HG02588 (cell line): ENCODE measurements at regions not wholly inside any gene's neighbourhood (a gene's known extent, or its start where the extent isn't known, plus 50 kb on each side); places are given as distances from the start of the nearest gene placed in this dataset.

Experiments used
- ATAC-seq: cut with Tn5 transposase; IDR thresholded peaks from one replicate; pipeline ENCODE4 v1.9.1; 2021; ENCODE audit warnings: mild to moderate bottlenecking, moderate library complexity; ENCODE audit not compliant: unreplicated experiment

DNA sequence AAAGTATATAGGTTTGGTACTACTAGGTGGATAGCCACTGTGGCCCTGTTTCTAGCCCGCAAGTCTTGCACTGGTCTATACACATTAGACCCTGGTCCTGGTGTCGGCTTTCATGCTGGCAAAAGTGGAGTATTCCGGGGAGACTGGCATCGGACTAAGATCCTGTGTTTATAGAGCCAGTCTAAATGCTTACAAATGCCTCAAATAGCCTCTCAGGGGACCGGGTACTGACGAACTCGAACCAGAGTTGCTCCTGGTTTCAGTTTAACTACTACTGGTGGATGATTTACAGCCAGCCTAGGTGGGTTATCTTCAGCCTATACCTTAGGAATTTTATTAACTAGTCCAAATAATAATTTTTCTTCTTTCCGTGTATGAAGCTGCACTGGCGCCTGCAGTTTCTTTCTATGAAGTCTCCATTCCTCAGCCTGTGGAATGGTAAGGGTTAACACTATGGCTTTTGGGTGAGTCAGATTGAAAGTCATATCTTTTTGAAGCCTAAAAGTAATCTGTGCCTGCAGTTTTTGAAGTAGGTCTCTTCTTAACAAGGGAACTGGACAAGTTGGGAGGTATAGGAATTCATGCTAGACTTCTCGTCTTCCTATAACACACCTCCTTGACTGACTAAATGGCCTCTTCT, 51.3 kb downstream of the OR10H4 start:
- ATAC-seq: no peak

- ATAC-seq: peak; percentile 53
These were observed 52.9 kb downstream of the OR10H4 start for GRCh38 chr19:16001481-16002312.

- ATAC-seq: no peak
These were observed 53.9 kb downstream of the OR10H4 start for GRCh38 chr19:16002406-16003384.

DNA sequence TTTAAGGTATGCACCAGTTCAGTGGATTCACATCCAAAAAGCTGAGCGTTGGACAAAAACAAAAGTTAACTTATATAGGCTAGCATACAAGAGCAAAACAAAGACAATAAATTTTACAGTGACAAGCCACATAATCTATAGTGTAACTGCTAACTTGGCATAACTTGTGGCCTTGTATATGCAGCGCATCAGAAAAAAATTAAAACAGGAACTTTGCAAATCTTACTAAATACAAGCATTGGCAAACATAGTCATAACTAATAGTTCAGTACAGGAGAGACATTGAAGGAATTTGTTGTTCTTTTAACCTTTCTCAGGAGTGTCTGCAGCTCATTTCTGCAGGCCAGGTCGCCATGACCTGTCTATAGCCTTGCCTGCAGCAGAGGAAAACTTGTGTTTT, 54.6 kb downstream of the OR10H4 start:
- ATAC-seq: no peak

DNA sequence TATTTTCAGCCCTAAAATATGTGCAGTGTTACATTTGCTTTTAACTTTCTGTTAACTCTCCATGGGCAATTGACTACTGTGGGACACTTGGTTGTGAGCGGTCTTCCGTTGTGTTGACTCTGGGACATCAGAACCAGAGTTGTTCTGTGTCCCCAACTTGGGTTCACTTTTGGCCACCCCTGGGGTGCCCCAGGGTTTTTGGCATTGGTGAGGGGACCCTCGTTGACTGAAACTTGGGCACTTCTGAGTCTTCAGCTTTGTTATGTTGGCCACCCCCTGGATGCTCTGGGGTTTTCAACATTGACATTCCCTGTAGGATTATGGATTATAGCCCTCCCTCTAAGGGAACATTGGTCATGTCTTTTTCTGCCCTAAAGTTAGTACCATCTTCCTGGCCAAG, 57.1 kb downstream of the OR10H4 start:
- no peak for ATAC-seq

DNA sequence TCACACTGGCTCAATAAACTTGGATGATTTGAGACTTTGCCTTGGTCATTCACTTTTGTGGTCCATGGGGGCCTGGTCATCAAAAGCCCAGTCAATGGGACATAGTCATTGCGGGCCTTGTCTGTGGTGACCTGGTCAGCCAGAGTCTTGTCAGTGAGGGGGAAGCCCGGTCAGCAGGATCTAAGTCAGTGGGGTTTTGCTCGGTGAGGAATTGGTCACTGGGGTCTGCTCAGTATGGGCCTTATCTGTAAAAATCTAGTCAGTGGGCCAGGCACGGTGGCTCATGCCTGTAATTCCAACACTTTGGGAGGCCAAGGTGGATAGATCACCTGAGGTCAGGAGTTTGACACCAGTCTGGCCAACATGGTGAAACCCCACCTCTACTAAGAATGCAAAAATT, 63.7 kb upstream of the TPM4 start:
- no peak for ATAC-seq

GRCh38 chr19:16013181-16013850, 63.0 kb upstream of the TPM4 start:
- ATAC-seq: no peak

- ATAC-seq: no peak
These were observed 62.1 kb upstream of the TPM4 start for GRCh38 chr19:16013851-16014840.

DNA sequence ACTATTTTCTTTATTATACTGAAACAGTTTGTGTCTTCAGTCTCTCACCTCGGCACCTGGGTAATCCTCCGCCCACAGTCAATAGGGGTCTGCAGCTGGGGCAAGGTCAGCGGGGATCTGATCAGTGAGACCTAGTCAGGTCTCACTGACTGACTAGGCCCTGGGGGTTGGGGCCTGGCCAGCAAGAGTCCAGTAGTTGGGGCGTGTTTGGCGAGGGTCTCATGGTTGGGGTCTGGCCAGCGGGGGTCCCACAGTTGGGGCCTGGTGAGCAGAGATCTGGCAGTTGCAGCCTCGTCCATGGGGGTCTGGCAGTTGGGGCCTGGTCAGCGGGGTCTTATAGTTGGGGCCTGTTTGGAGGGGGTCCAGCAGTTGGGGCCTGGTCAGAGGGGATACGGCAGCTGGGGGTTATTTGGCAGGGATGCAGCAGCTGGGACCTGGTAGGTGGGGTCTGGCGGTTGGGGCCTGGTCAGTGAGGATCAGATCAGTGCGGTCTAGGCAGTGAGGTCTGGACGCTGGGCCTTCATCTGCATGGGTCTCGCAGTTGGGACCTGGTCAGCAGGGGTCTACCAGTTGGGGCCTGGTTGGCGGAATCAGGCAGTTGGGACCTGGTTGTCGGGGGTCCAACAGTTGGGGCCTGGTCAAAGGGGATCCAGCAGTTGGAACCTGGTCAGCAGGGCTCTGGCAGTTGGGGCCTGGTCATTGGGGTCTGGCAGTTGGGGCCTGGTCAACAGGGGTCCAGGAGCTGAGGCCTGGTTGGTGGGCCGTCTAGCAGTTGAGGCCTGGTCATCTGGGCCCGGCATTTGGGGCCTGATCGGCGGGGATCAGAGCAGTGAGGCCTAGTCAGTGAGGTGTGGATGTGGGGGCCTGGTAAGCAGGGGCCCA, 61.1 kb upstream of the TPM4 start:
- no peak for ATAC-seq

GRCh38 chr19:16015805-16016173, 60.5 kb upstream of the TPM4 start:
- ATAC-seq: no peak

DNA sequence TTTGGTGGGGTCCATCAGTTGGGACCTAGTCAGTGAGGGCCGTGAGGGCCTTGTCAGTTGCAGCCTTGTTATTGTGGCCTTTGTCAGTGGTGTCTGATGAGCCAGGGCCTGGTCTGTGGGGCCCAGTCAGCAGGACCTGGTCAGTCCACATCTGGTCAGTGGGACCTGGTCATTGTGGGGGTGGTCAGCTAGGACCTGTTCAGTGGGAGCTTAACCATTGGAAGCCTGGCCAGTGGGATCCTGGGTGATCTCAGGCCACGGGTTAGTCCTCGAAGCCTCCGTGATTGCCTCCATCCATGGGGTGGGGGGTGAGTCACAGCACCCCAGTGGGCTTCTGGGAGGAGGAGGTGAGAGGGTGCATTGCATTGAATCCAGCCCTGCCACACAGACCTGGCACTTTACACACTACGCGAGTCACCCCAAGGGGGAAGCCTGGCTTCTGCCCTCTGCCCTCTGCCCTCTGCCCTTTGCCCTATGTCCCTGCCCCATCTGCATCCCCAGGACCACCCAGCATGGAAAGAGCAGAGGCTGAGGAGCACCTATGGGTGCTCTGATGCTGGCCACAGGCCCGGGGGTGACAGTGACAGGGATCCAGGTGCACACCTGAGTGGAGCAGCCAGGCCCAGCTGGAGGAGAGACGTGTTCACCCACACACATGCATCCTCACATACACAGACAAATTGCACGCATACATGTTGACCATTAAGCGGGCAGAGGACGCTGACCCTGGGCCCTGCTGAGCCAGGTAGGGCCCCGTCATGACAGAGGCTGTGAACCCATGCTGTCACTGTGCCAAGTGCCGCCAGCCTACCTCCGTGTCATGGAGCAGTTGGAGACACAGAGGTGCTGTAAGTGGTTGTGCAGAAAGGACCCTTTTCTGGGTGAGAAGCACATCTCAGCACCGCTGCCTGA, 59.8 kb upstream of the TPM4 start:
- ATAC-seq: no peak

DNA sequence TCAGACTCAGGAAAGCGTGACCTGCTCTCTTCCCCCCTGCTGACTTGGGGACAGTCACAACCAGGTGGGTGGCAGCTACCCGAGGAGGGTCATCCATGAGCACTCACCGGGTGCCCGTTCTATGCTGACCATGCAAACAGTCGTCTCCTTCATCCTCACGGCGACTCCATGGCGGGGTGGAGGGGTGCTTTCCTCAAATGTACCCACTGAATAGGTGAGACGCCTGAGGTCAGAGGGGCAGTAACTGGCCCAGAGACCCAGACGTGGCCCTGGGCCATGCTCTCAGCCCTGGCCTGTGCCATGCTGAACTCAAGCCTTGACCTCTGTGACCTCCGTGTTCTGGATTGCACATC, 59.2 kb upstream of the TPM4 start:
- ATAC-seq: no peak

DNA sequence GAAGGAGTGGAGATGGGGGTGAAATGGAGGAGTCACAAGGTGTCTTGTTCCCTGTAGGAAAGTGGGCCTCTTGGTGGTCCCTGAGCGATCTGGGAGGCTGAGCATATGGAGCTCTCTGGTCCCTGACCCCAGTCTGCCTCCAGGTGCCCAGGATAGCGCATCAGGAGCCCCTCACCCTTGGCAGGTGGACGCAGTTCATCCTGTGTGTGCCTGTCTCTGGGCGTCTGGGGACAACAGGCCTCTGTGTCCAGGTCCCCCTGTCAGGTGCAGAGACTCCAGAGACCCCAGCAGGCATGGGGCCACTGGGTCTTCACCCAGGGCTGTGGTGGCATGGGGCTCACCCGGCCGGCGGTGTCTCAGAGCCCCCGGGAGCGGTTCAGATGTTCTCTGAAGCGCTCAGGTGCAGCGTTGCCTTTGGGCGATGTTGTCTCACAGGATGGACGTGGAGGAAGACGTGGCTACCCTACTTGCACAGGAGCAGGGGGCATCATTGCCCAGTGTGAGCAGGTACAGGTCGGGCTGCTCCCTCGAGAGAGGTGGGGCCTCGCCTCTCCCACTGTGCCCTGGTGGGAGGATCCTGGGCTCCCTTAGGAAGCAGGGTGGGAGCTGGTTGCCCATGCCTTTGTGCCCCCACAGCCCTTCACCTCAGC, 58.1 kb upstream of the TPM4 start:
- ATAC-seq: no peak

GRCh38 chr19:16018801-16019551, 57.3 kb upstream of the TPM4 start:
- no peak for ATAC-seq

- no peak for ATAC-seq
These were observed 56.4 kb upstream of the TPM4 start for GRCh38 chr19:16019691-16020448.

DNA sequence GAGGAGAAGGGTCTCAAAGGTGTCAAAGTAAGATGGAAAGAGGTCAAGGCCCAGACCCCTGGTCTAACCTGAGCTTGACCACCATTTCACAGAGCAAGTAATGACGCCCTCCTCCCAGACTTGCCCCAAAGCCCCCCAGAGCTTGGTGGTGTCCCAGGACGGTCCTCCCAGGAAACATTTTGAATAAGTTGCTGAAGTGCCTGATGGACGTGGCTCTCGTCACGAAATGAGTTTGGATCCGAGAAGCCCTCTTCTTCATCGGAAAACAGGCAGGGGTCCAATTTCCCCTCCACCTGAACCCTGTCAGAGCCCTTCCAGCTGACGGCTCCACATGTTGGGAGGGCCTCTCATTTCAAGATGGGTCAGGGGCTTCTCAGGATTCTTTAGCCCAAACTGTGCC, 54.5 kb upstream of the TPM4 start:
- ATAC-seq: no peak
